ENCODE measurements at regions not wholly inside any gene's neighbourhood (a gene's known extent, or its start where the extent isn't known, plus 50 kb on each side); places are given as distances from the start of the nearest gene placed in this dataset.
"Not testable (repeated sequence)": the region's sequence is repeated elsewhere in the genome, so short reads cannot be mapped to it uniquely, and the experiment has no call there.

- TF ChIP-seq CTCF, EP300, POLR2A (IDR thresholded peaks at IDR 0.05): not testable (repeated sequence)
Measured at GRCh38 chr17:53455943-53456342, 366.8 kb upstream of the KIF2B start.

All from tibial nerve (tissue), 4 donors.